ENCODE measurements at regions not wholly inside any gene's neighbourhood (a gene's known extent, or its start where the extent isn't known, plus 50 kb on each side); places are given as distances from the start of the nearest gene placed in this dataset.
"Not testable (repeated sequence)": the region's sequence is repeated elsewhere in the genome, so short reads cannot be mapped to it uniquely, and the experiment has no call there.

DNA sequence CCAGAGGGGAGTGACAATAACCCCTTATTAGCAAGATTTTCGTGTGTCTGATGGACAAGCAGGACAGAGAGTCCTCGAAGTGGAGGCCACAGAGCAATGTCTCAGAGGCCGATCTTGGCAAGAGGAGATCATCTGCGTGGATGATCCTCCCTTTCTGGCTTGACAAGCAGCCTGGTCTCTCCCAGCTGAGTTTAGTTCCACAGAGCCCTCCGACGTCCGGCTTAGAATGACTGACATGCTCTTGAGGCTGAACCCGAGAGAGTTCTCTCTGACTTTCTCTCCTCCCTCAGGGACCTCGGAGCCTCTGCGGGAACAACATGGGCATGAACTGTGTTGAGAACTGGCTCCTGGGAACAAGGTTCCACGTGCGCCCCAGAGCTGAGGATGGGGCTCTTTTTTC is 180.7 kb upstream of the PFKP start:
- no peak for DNase-seq (ENCODE audit: low read depth)
- TF ChIP-seq, protein P1, sequence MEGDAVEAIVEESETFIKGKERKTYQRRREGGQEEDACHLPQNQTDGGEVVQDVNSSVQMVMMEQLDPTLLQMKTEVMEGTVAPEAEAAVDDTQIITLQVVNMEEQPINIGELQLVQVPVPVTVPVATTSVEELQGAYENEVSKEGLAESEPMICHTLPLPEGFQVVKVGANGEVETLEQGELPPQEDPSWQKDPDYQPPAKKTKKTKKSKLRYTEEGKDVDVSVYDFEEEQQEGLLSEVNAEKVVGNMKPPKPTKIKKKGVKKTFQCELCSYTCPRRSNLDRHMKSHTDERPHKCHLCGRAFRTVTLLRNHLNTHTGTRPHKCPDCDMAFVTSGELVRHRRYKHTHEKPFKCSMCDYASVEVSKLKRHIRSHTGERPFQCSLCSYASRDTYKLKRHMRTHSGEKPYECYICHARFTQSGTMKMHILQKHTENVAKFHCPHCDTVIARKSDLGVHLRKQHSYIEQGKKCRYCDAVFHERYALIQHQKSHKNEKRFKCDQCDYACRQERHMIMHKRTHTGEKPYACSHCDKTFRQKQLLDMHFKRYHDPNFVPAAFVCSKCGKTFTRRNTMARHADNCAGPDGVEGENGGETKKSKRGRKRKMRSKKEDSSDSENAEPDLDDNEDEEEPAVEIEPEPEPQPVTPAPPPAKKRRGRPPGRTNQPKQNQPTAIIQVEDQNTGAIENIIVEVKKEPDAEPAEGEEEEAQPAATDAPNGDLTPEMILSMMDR (IDR thresholded peaks at IDR 0.05; ENCODE audit: insufficient read depth, low read length), result no peak
- H3K4me3 ChIP-seq (ENCODE audit: low read depth, low read length), result no peak overlapping the region

DNA sequence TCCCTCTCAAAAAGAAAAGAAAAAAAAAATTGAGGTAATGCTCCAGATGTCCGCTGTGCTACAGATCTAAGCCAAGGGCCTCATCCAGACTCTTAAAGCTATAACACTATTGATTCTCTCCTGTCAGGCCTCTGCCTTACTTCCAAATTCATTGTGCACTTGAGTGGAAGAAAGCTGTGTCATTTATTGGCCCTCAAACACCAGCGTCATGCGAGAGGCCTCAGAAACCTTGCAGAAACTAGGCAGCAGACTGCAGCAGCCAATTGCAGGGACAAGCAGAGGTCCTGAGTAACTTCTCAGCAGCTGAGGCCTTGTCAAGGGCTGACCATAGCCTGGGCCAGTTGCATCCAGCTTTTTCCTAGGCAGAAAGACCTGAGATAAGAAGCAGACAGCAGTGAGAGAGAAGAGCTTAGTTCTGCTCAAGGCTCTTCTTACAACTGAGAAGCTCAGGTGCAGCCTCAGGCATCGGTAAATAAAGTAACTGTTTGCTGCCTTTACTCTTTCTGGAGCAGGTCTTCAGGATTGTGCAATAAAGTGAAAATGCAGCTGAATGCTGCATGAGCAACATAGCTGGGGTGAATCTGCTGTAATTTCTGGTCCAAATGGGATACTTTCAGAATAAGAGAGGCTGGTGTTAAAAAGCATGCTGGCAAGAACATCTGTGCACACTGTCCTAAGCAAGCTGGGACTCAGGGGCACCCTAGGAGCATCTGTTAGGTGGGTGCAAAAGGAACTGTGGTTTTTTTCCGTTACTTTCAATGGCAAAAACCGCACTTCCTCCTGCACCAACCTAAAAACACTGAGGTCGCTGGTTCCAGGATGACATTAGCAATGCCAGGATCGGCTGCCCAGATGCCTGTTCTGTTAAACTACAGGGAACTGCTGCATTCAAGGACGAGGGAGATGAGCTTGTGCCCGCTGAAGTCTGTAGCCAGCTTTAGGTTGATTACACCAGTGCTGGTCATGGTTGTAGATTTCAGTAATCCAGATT is 181.8 kb upstream of the PFKP start:
- no peak overlapping the region for H3K4me3 ChIP-seq (ENCODE audit: low read depth, low read length)

DNA sequence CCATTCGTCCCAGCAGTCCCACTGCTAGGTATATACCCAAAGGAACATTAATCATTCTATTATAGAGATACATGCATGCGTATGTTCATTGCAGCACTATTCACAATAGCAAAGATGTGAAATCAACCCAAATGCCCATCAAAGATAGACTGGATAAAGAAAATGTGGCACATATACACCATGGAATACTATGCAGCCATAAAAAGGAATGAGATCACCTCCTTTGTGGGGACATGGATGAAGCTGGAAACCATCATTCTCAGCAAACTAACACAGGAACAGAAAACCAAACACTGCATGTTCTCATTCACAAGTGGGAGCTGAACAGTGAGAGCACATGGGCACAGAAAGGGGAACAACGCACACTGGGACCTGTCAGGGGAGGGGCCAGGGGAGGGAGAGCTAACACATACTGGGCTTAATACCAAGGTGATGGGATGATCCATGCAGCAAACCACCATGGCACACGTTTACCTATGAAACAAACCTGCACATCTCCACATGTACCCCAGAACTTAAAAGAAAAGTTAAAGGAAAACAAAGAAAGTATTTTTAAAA is 183.3 kb upstream of the PFKP start:
- not testable (repeated sequence) for DNase-seq (ENCODE audit: low read depth); H3K4me3 ChIP-seq (ENCODE audit: low read depth, low read length)

More for the DNA sequence above, 181.8 kb upstream of the PFKP start:
- TF ChIP-seq, protein P1 (IDR thresholded peaks at IDR 0.05; ENCODE audit: insufficient read depth, low read length), result no peak
- DNase-seq (ENCODE audit: low read depth), result no peak

DNA sequence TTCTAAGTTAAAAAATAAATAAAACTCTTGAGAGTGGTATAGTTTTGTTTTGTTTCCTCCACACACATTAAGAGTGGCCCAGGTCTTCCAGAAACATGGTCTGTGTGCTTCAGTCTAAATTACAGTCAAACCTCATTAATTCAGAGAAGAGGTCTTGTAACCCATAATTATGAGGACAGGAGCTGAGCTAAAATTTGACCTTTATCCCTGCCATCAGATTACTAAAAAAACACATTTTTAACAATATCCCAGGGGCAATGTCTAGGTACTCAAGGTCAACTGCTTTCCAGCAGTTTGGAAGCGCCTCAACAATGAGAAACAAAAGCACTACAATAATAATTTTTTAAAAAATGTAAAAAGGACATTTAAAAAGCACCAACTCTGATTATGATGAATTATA is 184.1 kb upstream of the PFKP start:
- H3K4me3 ChIP-seq (ENCODE audit: low read depth, low read length), result no peak overlapping the region
- TF ChIP-seq, protein P1 (IDR thresholded peaks at IDR 0.05; ENCODE audit: insufficient read depth, low read length), result no peak
- no peak for DNase-seq (ENCODE audit: low read depth)

DNA sequence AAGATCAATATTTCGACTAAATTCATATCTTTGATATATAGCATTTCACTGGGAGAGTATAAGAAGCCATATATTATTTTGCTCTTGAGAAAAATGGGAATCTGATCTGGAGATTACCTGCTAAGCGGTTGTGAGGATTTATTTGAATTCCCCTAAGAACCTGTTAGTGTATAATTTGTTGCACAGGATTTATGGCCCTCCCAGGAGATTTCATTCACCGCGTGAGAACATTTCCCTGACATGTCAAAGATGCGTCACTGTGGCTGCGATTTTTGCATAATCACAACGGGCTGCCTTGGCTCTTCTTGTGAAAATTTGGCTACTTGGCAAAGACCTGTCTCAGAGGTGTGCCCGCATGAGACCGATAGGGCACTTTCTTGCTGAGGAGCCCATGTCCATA is 184.7 kb upstream of the PFKP start:
- TF ChIP-seq, protein P1 (IDR thresholded peaks at IDR 0.05; ENCODE audit: insufficient read depth, low read length), result no peak
- no peak for DNase-seq (ENCODE audit: low read depth)

DNA sequence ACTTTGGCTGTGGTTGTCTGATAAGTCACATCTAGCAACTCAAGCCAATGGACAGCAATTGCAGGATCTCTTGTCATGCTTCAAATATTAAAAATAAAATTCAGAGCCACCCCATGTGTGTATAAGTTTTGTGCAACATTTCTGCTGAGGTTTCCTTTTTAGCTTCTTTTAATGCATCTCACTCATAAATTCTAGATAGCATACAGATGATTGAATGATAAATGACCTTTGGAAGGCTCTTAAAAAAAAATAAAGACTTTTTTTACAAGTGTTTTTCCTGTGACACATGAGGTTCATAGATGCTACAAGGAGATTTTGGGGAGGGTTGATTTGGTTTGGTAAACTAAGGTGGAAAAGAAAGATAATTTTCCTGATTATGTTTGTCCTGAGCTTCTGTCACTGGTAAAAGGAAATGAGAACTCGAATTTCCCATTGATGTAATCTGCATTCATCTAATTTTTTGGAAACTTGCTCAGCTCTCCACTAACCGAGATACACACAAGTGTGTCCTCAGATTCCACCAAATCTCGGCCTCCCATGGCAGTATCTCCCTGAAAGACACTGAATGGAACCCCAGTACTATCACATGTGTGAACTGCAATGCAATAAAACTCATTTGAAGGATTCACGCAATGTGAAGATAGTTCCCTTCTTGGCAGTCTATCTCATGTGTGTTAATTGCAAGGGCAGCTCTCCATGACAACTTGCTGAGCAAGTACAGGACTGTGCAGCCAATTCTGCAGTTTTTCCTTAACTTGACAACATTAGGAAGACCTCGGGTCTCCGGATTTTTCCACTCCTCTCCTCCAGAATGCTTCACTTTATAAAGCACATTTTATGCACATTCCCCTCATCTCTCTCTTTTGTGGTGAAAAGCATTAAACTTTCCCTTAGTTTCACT is 185.4 kb upstream of the PFKP start:
- H3K4me3 ChIP-seq (ENCODE audit: low read depth, low read length), result no peak overlapping the region
- DNase-seq (ENCODE audit: low read depth), result no peak
- TF ChIP-seq, protein P1 (IDR thresholded peaks at IDR 0.05; ENCODE audit: insufficient read depth, low read length), result no peak

More for the DNA sequence above, 184.7 kb upstream of the PFKP start:
- H3K4me3 ChIP-seq (ENCODE audit: low read depth, low read length), result no peak overlapping the region

DNA sequence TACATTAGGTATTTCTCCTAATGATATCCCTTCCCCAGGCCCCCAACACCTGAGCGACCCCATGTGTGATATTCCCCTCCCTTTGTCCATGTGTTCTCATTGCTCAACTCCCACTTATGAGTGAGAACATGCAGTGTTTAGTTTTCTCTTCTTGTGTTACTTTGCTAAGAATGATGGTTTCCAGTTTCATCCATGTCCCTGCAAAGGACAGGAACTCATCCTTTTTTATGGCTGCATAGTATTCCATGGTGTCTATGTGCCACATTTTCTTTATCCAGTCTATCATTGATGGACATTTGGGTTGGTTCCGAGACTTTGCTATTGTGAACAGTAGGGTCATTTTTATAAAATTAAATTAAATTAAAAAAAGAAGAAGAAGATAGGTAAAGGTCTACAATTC is 187.3 kb upstream of the PFKP start:
- DNase-seq (ENCODE audit: low read depth), result not testable (repeated sequence)

More for the DNA sequence above, 187.3 kb upstream of the PFKP start:
- not testable (repeated sequence) for H3K4me3 ChIP-seq (ENCODE audit: low read depth, low read length)
